Thyroid gland (tissue), 4 donors: ENCODE measurements at regions not wholly inside any gene's neighbourhood (a gene's known extent, or its start where the extent isn't known, plus 50 kb on each side); places are given as distances from the start of the nearest gene placed in this dataset.

Experiments used
- POLR2A ChIP-seq, 2 donors: fragments of 450-650 bp; IDR thresholded peaks; one replicate each; pipeline ENCODE4 v1.6.1; 2017; ENCODE audit warnings: antibody characterized with exemption in 2 of 2, mild to moderate bottlenecking in 2 of 2, moderate library complexity in 1 of 2
- TF ChIP-seq, protein P1 (sequence below), 6 experiments: fragments of 200-600 bp in 3 of 6; fragments of 450-650 bp in 3 of 6; sonication (generic) in 3 of 6; IDR thresholded peaks; one replicate each; pipeline ENCODE4 v1.5.1; 2016 to 2019; ENCODE audit warnings: antibody characterized with exemption in 6 of 6, mild to moderate bottlenecking in 2 of 6, inconsistent platforms in 1 of 6, moderate library complexity in 1 of 6

DNA sequence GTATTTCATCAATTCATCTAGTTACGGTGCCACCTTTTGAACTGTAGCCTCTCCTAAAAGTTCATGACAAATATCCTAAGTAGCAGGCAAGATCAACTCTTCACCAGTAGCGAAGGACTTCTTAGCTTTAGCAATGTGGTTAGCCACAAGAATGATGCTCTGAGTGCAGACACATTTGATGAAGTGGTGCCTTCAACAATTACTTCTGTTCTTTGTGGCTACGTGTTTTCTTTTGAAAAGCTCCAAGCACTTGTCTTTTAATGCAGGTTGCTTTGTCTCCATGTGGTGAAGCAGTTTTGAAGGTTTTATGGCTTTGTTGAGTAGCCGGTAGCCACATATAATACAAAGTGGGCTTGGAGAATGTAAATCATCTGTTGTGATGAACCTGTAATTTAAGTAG, 194.7 kb downstream of the B3GLCT start:
- TF ChIP-seq POLR2A (IDR thresholded peaks at IDR 0.05), result no peak
- TF ChIP-seq, protein P1, sequence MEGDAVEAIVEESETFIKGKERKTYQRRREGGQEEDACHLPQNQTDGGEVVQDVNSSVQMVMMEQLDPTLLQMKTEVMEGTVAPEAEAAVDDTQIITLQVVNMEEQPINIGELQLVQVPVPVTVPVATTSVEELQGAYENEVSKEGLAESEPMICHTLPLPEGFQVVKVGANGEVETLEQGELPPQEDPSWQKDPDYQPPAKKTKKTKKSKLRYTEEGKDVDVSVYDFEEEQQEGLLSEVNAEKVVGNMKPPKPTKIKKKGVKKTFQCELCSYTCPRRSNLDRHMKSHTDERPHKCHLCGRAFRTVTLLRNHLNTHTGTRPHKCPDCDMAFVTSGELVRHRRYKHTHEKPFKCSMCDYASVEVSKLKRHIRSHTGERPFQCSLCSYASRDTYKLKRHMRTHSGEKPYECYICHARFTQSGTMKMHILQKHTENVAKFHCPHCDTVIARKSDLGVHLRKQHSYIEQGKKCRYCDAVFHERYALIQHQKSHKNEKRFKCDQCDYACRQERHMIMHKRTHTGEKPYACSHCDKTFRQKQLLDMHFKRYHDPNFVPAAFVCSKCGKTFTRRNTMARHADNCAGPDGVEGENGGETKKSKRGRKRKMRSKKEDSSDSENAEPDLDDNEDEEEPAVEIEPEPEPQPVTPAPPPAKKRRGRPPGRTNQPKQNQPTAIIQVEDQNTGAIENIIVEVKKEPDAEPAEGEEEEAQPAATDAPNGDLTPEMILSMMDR (IDR thresholded peaks at IDR 0.05), result no peak
